Spleen (tissue), 3 donors: ENCODE measurements at regions not wholly inside any gene's neighbourhood (a gene's known extent, or its start where the extent isn't known, plus 50 kb on each side); places are given as distances from the start of the nearest gene placed in this dataset.

Source experiments
- POLR2A ChIP-seq, 3 donors: fragments of 450-650 bp; IDR thresholded peaks; one replicate each; pipeline ENCODE4 v1.5.1; 2017; ENCODE audit warnings: antibody characterized with exemption in 3 of 3, mild to moderate bottlenecking in 1 of 3
- POLR2AphosphoS5 ChIP-seq, 3 donors: sonication (generic); formaldehyde crosslinking; IDR thresholded peaks; one replicate each; pipeline ENCODE4 v1.5.1; 2017; ENCODE audit warnings: antibody characterized with exemption in 3 of 3

GRCh38 chr10:128429835-128430513 is 303.8 kb upstream of the MKI67 start:
- TF ChIP-seq POLR2AphosphoS5 (IDR thresholded peaks at IDR 0.05) (no peak), POLR2A (IDR thresholded peaks at IDR 0.05) (no peak)
